ENCODE measurements at regions not wholly inside any gene's neighbourhood (a gene's known extent, or its start where the extent isn't known, plus 50 kb on each side); places are given as distances from the start of the nearest gene placed in this dataset.

GRCh38 chr6:140931581-140931980 lies 1201.1 kb upstream of the GJE1 start:
- H3K27me3 Mint-ChIP-seq: peaks cover 4% of the 10 kb centered on the region
- H3K9me3 ChIP-seq (ENCODE audit: control insufficient read depth in 2 of 2, low read length in 2 of 2): no peaks in the 10 kb centered on the region
- H3K4me3 ChIP-seq (ENCODE audit: low read depth, low read length): no peak overlapping the region
- no peaks in the 10 kb centered on the region for H3K36me3 ChIP-seq (ENCODE audit: control insufficient read depth, insufficient read depth, low read length)
- no peaks in the 10 kb centered on the region for H3K36me3 Mint-ChIP-seq
- ATAC-seq (ENCODE audit: low read depth in 2 of 2) (no peak), DNase-seq (no peak)
- H3K4me1 ChIP-seq (ENCODE audit: control insufficient read depth, insufficient read depth, low read length, poor library complexity, severe bottlenecking): no peaks in the 10 kb centered on the region
- no peaks in the 10 kb centered on the region for H3K4me1 Mint-ChIP-seq
- H3K4me3 Mint-ChIP-seq: no peak overlapping the region
- no peak overlapping the region for H3K27ac ChIP-seq (ENCODE audit: insufficient read depth, low read length, poor library complexity, severe bottlenecking)
- no peaks in the 10 kb centered on the region for H3K27me3 ChIP-seq (ENCODE audit: control insufficient read depth, insufficient read depth, low read length)
- H3K9me3 Mint-ChIP-seq: peaks cover 0 to 2% (median 0%) of the 10 kb centered on the region in 7 donors
- no peak overlapping the region for H3K27ac Mint-ChIP-seq

- Mint-ChIP-seq H3K4me3 (no peak overlapping the region), H3K9me3 (peaks cover 0 to 2% (median 0%) of the 10 kb centered on the region in 7 donors), H3K27me3 (no peaks in the 10 kb centered on the region), H3K36me3 (no peaks in the 10 kb centered on the region), H3K4me1 (no peaks in the 10 kb centered on the region), H3K27ac (no peak overlapping the region)
- Histone ChIP-seq H3K27me3 (ENCODE audit: control insufficient read depth, insufficient read depth, low read length) (no peaks in the 10 kb centered on the region), H3K4me3 (ENCODE audit: low read depth, low read length) (no peak overlapping the region), H3K4me1 (ENCODE audit: control insufficient read depth, insufficient read depth, low read length, poor library complexity, severe bottlenecking) (no peaks in the 10 kb centered on the region), H3K36me3 (ENCODE audit: control insufficient read depth, insufficient read depth, low read length) (no peaks in the 10 kb centered on the region), H3K9me3 (ENCODE audit: control insufficient read depth in 2 of 2, low read length in 2 of 2) (no peaks in the 10 kb centered on the region), H3K27ac (ENCODE audit: insufficient read depth, low read length, poor library complexity, severe bottlenecking) (no peak overlapping the region)
- DNase-seq (no peak), ATAC-seq (ENCODE audit: low read depth in 2 of 2) (no peak)
Measured at GRCh38 chr6:140929121-140929520, 1203.6 kb upstream of the GJE1 start.

GRCh38 chr6:140923048-140923447 lies 1209.7 kb upstream of the GJE1 start:
- H3K4me1 Mint-ChIP-seq: no peaks in the 10 kb centered on the region
- H3K4me3 Mint-ChIP-seq: no peak overlapping the region
- H3K27me3 Mint-ChIP-seq: no peaks in the 10 kb centered on the region
- Histone ChIP-seq H3K27ac (ENCODE audit: insufficient read depth, low read length, poor library complexity, severe bottlenecking) (no peak overlapping the region), H3K27me3 (ENCODE audit: control insufficient read depth, insufficient read depth, low read length) (no peaks in the 10 kb centered on the region), H3K4me3 (ENCODE audit: low read depth, low read length) (no peak overlapping the region), H3K36me3 (ENCODE audit: control insufficient read depth, insufficient read depth, low read length) (no peaks in the 10 kb centered on the region), H3K9me3 (ENCODE audit: control insufficient read depth in 2 of 2, low read length in 2 of 2) (no peaks in the 10 kb centered on the region), H3K4me1 (ENCODE audit: control insufficient read depth, insufficient read depth, low read length, poor library complexity, severe bottlenecking) (no peaks in the 10 kb centered on the region)
- DNase-seq (no peak), ATAC-seq (ENCODE audit: low read depth in 2 of 2) (no peak)
- no peaks in the 10 kb centered on the region for H3K36me3 Mint-ChIP-seq
- H3K9me3 Mint-ChIP-seq: peaks cover 0 to 2% (median 0%) of the 10 kb centered on the region in 7 donors
- no peak overlapping the region for H3K27ac Mint-ChIP-seq

- Mint-ChIP-seq H3K4me1 (no peaks in the 10 kb centered on the region), H3K36me3 (no peaks in the 10 kb centered on the region), H3K9me3 (peaks cover 0 to 2% (median 0%) of the 10 kb centered on the region in 7 donors), H3K27ac (no peak overlapping the region), H3K4me3 (no peak overlapping the region), H3K27me3 (no peaks in the 10 kb centered on the region)
- Histone ChIP-seq H3K27me3 (ENCODE audit: control insufficient read depth, insufficient read depth, low read length) (no peaks in the 10 kb centered on the region), H3K36me3 (ENCODE audit: control insufficient read depth, insufficient read depth, low read length) (no peaks in the 10 kb centered on the region), H3K9me3 (ENCODE audit: control insufficient read depth in 2 of 2, low read length in 2 of 2) (no peaks in the 10 kb centered on the region), H3K4me1 (ENCODE audit: control insufficient read depth, insufficient read depth, low read length, poor library complexity, severe bottlenecking) (no peaks in the 10 kb centered on the region), H3K4me3 (ENCODE audit: low read depth, low read length) (no peak overlapping the region), H3K27ac (ENCODE audit: insufficient read depth, low read length, poor library complexity, severe bottlenecking) (no peak overlapping the region)
- DNase-seq (peak in 1 of 3 donors; percentile 2), ATAC-seq (ENCODE audit: low read depth in 2 of 2) (no peak)
Measured at GRCh38 chr6:140921366-140922226, 1211.1 kb upstream of the GJE1 start.

GRCh38 chr6:140917911-140918310 lies 1214.8 kb upstream of the GJE1 start:
- no peak overlapping the region for H3K27ac ChIP-seq (ENCODE audit: insufficient read depth, low read length, poor library complexity, severe bottlenecking)
- H3K27me3 Mint-ChIP-seq: no peaks in the 10 kb centered on the region
- H3K4me1 Mint-ChIP-seq: no peaks in the 10 kb centered on the region
- no peaks in the 10 kb centered on the region for H3K36me3 ChIP-seq (ENCODE audit: control insufficient read depth, insufficient read depth, low read length)
- H3K9me3 ChIP-seq (ENCODE audit: control insufficient read depth in 2 of 2, low read length in 2 of 2): no peaks in the 10 kb centered on the region
- no peaks in the 10 kb centered on the region for H3K36me3 Mint-ChIP-seq
- no peaks in the 10 kb centered on the region for H3K27me3 ChIP-seq (ENCODE audit: control insufficient read depth, insufficient read depth, low read length)
- H3K4me3 Mint-ChIP-seq: no peak overlapping the region
- H3K4me1 ChIP-seq (ENCODE audit: control insufficient read depth, insufficient read depth, low read length, poor library complexity, severe bottlenecking): no peaks in the 10 kb centered on the region
- no peak overlapping the region for H3K27ac Mint-ChIP-seq
- ATAC-seq (ENCODE audit: low read depth in 2 of 2) (no peak), DNase-seq (no peak)
- H3K9me3 Mint-ChIP-seq: peaks cover 0 to 1% (median 0%) of the 10 kb centered on the region in 7 donors
- H3K4me3 ChIP-seq (ENCODE audit: low read depth, low read length): no peak overlapping the region

- Histone ChIP-seq H3K4me1 (ENCODE audit: control insufficient read depth, insufficient read depth, low read length, poor library complexity, severe bottlenecking) (no peaks in the 10 kb centered on the region), H3K36me3 (ENCODE audit: control insufficient read depth, insufficient read depth, low read length) (no peaks in the 10 kb centered on the region), H3K27ac (ENCODE audit: insufficient read depth, low read length, poor library complexity, severe bottlenecking) (no peak overlapping the region), H3K4me3 (ENCODE audit: low read depth, low read length) (no peak overlapping the region), H3K27me3 (ENCODE audit: control insufficient read depth, insufficient read depth, low read length) (no peaks in the 10 kb centered on the region), H3K9me3 (ENCODE audit: control insufficient read depth in 2 of 2, low read length in 2 of 2) (no peaks in the 10 kb centered on the region)
- Mint-ChIP-seq H3K4me1 (no peaks in the 10 kb centered on the region), H3K27ac (no peak overlapping the region), H3K4me3 (no peak overlapping the region), H3K36me3 (no peaks in the 10 kb centered on the region), H3K9me3 (peaks cover 0 to 2% (median 0%) of the 10 kb centered on the region in 7 donors), H3K27me3 (no peaks in the 10 kb centered on the region)
- no peak for ATAC-seq (ENCODE audit: low read depth in 2 of 2)
- DNase-seq: no peak
Measured at GRCh38 chr6:140915551-140915950, 1217.2 kb upstream of the GJE1 start.

GRCh38 chr6:140915103-140915502 lies 1217.6 kb upstream of the GJE1 start:
- Histone ChIP-seq H3K36me3 (ENCODE audit: control insufficient read depth, insufficient read depth, low read length) (no peaks in the 10 kb centered on the region), H3K4me1 (ENCODE audit: control insufficient read depth, insufficient read depth, low read length, poor library complexity, severe bottlenecking) (no peaks in the 10 kb centered on the region), H3K27ac (ENCODE audit: insufficient read depth, low read length, poor library complexity, severe bottlenecking) (no peak overlapping the region), H3K4me3 (ENCODE audit: low read depth, low read length) (no peak overlapping the region), H3K27me3 (ENCODE audit: control insufficient read depth, insufficient read depth, low read length) (no peaks in the 10 kb centered on the region), H3K9me3 (ENCODE audit: control insufficient read depth in 2 of 2, low read length in 2 of 2) (no peaks in the 10 kb centered on the region)
- no peaks in the 10 kb centered on the region for H3K27me3 Mint-ChIP-seq
- ATAC-seq (ENCODE audit: low read depth in 2 of 2) (no peak), DNase-seq (no peak)
- no peak overlapping the region for H3K4me3 Mint-ChIP-seq
- H3K36me3 Mint-ChIP-seq: no peaks in the 10 kb centered on the region
- no peak overlapping the region for H3K27ac Mint-ChIP-seq
- peaks cover 0 to 2% (median 0%) of the 10 kb centered on the region in 7 donors for H3K9me3 Mint-ChIP-seq
- no peaks in the 10 kb centered on the region for H3K4me1 Mint-ChIP-seq

- no peaks in the 10 kb centered on the region for H3K36me3 Mint-ChIP-seq
Measured at GRCh38 chr6:140912686-140913085, 1220.0 kb upstream of the GJE1 start.

More at GRCh38 chr6:140912686-140913085, 1220.0 kb upstream of the GJE1 start:
- Mint-ChIP-seq H3K4me3 (no peak overlapping the region), H3K27ac (no peak overlapping the region), H3K9me3 (peaks cover 0 to 2% (median 0%) of the 10 kb centered on the region in 7 donors), H3K4me1 (no peaks in the 10 kb centered on the region), H3K27me3 (no peaks in the 10 kb centered on the region)
- ATAC-seq (ENCODE audit: low read depth in 2 of 2): no peak
- Histone ChIP-seq H3K36me3 (ENCODE audit: control insufficient read depth, insufficient read depth, low read length) (no peaks in the 10 kb centered on the region), H3K9me3 (ENCODE audit: control insufficient read depth in 2 of 2, low read length in 2 of 2) (no peaks in the 10 kb centered on the region), H3K4me3 (ENCODE audit: low read depth, low read length) (no peak overlapping the region), H3K4me1 (ENCODE audit: control insufficient read depth, insufficient read depth, low read length, poor library complexity, severe bottlenecking) (no peaks in the 10 kb centered on the region), H3K27ac (ENCODE audit: insufficient read depth, low read length, poor library complexity, severe bottlenecking) (no peak overlapping the region), H3K27me3 (ENCODE audit: control insufficient read depth, insufficient read depth, low read length) (no peaks in the 10 kb centered on the region)
- no peak for DNase-seq

Measured in CD4-positive, CD25-positive, alpha-beta regulatory T cell (primary cell).